Epithelial cell of esophagus (primary cell): ENCODE measurements at regions not wholly inside any gene's neighbourhood (a gene's known extent, or its start where the extent isn't known, plus 50 kb on each side); places are given as distances from the start of the nearest gene placed in this dataset.
"Not testable (repeated sequence)": the region's sequence is repeated elsewhere in the genome, so short reads cannot be mapped to it uniquely, and the experiment has no call there.

Experiments used
- DNase-seq: peaks from one replicate; pipeline ENCODE4 v3.0.0; 2010; ENCODE audit warnings: low read depth
- H3K4me3 ChIP-seq: 2 replicates; pipeline ENCODE4 v1.5.1; 2011; ENCODE audit warnings: mild to moderate bottlenecking, low read length, control low read depth
- TF ChIP-seq, protein P1 (sequence below): IDR thresholded peaks from 2 replicates; pipeline ENCODE4 v1.5.1; 2011; ENCODE audit warnings: low read depth, mild to moderate bottlenecking, low read length, control low read depth, inconsistent platforms; ENCODE audit not compliant: insufficient read depth; ENCODE audit errors: missing control alignments

DNA sequence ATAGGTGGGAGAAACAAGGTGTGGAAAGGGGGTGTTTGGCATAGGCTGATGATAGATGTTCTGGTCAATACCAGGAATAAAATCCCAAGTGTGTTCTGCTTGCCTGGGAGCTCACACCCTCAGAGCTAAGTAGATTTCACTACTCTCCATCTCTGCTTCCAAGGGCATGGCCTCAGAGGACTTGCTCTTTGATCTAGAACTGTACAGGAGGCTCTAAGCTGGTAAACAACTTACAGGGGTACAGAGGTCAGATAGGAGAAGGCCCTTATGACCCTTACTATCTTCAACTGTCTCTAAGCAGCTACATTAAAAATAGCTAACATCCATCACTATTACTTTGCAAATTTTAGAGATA is 221.5 kb upstream of the KLF14 start:
- TF ChIP-seq, protein P1, sequence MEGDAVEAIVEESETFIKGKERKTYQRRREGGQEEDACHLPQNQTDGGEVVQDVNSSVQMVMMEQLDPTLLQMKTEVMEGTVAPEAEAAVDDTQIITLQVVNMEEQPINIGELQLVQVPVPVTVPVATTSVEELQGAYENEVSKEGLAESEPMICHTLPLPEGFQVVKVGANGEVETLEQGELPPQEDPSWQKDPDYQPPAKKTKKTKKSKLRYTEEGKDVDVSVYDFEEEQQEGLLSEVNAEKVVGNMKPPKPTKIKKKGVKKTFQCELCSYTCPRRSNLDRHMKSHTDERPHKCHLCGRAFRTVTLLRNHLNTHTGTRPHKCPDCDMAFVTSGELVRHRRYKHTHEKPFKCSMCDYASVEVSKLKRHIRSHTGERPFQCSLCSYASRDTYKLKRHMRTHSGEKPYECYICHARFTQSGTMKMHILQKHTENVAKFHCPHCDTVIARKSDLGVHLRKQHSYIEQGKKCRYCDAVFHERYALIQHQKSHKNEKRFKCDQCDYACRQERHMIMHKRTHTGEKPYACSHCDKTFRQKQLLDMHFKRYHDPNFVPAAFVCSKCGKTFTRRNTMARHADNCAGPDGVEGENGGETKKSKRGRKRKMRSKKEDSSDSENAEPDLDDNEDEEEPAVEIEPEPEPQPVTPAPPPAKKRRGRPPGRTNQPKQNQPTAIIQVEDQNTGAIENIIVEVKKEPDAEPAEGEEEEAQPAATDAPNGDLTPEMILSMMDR, result no peak
- no peak for DNase-seq
- H3K4me3 ChIP-seq, result no peak overlapping the region

DNA sequence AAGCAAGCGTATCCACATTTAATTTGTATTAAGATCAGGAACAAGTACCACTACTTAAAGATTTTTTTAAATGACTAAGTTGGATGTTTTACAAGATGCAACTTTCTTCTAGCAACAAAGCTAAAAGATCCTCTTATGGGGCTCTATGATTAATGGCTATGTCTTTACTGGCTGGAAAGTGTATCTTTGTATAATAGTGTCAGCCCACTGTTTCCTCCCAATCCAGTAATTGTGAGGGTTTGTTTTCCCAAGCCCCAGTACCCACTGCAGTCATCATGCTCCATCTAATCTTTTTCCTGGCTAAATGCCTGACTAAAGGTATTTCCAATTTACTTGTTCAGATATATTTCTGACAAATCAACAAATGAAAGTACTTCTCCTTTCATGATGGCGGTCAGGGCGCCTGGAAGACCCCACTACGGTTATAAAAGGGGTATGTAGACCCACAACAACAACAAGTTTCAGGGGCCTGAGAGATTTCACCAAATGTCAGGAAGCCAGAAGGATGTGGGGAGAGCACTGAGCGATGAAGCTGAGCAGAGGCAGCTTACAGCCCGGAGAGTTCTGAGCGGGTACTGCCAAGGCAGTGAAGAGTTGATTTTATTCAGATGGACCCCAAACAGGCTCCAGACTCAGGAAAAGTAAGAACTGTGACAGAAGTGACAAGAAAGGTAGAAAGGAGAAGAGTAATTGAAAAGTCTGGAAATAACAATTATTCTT is 222.6 kb upstream of the KLF14 start:
- no peak overlapping the region for H3K4me3 ChIP-seq
- no peak for DNase-seq
- TF ChIP-seq, protein P1, result no peak

DNA sequence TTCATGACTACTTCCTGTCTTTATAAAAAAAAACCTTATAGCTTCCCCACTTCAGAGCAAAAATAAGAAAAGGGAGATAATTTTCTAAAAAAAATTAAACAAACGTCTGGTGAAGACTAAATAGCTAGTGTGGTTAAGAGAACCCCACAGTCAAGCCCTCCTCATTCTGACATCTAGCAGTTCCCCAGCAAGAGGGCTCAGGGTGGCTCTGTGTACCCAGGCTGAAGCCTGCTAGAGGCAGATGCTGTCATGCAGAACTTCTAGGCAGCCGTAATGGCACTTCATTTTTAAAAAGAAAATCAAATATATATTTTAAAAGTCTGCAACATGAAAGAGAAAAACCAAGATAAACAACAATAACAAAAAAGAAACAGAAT is 223.1 kb upstream of the KLF14 start:
- TF ChIP-seq, protein P1, result no peak
- DNase-seq, result no peak
- no peak overlapping the region for H3K4me3 ChIP-seq

DNA sequence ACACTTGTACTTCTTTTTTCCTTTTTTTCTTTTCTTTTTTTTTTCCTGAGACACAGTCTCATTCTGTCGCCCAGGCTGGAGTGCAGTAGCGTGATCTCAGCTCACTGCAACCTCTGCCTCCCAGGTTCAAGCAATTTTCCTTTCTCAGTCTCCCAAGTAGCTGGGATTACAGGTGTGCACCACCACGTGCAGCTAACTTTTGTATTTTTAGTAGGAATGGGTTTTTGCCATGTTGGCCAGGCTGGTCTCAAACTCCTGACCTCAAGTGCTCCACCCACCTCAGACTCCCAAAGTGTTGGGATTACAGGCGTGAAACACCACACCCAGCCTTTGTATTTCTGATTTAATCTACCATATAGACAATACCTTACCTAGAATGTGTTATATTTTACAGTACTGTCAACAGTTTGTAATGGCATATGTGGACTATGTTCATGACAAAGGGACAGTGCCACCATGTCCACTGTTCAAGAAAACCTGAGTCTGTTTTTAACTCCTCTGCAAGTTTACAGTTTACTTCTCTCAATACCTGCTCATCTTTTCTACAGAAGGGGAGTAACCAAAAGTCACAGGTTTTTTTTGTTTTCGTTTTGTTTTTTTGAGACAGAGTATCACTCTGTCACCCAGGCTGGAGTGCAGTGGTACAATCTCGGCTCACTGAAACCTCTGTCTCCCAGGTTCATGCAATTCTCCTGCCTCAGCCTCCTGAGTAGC is 223.9 kb upstream of the KLF14 start:
- DNase-seq, H3K4me3 ChIP-seq: not testable (repeated sequence)

DNA sequence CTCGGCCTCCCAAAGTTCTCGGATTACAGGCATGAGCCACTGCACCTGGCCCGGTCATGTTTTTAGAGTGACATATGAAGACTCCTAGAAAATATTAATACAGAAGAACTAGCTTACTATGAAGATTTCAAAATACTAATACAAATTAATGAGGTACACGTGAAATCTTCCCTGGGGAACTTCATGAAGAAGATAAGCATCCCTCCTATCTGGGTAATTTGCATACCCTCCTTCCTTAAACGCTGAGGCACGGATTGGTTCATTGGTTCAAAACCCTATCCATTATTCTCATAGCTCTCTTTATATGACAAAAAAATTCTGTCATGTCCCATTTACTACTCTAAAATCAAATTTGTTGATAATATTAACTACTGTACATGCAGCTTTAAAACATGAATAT is 224.8 kb upstream of the KLF14 start:
- no peak for DNase-seq
- H3K4me3 ChIP-seq, result no peak overlapping the region
- TF ChIP-seq, protein P1, result no peak

DNA sequence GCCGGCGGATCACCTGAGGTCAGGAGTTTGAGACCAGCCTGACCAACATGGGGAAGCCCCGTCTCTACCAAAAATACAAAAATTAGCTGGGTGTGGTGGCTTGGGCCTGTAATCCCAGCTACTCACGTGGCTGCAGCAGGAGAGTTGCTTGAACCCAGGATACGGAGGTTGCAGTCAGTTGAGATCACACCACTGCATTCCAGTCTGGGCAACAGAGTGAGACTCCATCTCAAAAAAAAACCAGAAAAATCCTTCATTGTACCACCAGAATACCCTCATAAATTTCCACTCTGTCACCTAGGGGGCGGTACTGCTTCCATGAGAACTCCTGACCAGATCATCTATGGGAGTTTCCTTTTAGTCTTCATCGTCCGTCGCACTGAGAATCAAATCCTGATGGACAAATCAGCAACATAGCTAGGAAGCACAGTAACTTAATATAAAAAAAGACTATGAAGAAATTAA is 225.8 kb upstream of the KLF14 start:
- no peak overlapping the region for H3K4me3 ChIP-seq
- TF ChIP-seq, protein P1, result peak; percentile 17
- DNase-seq, result peak; percentile 62

DNA sequence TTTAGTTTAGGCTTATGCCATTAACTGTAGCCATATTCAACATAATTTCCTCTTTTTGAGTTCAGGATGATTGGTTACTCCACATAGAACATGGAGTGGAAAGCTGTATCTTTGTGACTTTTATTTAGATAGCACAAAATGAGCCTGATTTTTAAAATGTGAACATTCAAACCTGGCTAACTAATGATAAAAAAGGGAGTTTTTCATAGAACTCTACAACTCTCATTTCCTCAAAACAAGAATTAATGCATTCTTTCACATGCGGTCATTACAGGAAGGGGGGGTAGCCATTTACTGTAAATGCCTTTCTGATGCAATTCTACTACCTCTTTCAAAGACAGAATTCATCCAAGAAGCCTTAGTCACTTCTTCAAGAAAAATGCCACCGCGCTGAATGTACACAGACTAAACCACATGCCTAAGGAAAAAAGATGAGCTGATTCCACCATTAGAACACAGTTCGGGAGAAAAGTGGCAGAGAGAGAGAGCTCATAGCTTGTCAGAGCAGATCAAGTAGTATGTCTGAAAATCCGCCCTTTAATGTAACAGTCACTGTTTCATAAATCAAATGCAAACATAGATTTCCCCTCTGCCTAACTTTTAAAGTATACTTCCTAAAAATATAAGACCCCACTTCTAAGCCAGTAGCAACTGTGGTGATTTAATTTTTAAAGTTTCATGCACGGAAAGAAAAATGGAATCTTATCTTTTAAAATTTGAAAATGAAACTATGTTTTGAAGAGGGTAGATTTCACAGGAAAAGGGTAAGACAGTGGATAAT is 226.4 kb upstream of the KLF14 start:
- DNase-seq, result peak; percentile 97
- H3K4me3 ChIP-seq, result peak overlapping the region; percentile 9
- TF ChIP-seq, protein P1, result no peak
